ENCODE measurements at regions not wholly inside any gene's neighbourhood (a gene's known extent, or its start where the extent isn't known, plus 50 kb on each side); places are given as distances from the start of the nearest gene placed in this dataset.

DNA sequence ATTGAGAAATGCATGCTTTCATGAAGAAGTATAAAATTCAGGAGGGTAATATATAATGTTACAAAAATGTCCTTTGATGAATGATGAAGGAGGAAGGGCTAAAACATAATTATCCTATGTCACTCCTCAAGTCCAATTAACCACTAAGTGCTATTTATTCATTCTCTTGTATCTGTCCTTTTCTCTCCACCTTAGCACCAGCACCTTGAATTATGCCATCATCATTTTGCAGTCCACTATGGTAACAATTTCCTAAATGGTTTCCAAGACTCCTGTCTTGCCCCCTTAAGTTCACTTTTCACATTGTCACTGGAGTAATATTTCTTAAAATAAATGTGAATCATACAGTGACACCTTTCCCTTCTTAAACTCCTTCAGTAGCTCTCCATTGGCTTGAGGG lies 756.3 kb downstream of the STPG2 start:
- Histone ChIP-seq H4K5ac (ENCODE audit: low read depth, low read length) (no peak overlapping the region), H3K79me1 (ENCODE audit: low read depth in 1 of 2, low read length in 2 of 2) (no peaks in the 10 kb centered on the region), H3K36me3 (ENCODE audit: control insufficient read depth, insufficient read depth, low read length) (no peaks in the 10 kb centered on the region), H2BK120ac (ENCODE audit: low read depth, low read length) (no peak overlapping the region), H4K8ac (ENCODE audit: low read depth in 2 of 2, low read length in 2 of 2) (no peak overlapping the region), H2AK5ac (ENCODE audit: low read depth, low read length) (no peak overlapping the region), H2BK20ac (ENCODE audit: low read depth, low read length) (no peak overlapping the region), H4K20me1 (ENCODE audit: insufficient read depth, low read length) (no peaks in the 10 kb centered on the region), H2AFZ (replicated peaks; ENCODE audit: low read length, poor library complexity) (no peak overlapping the region), H2AK9ac (replicated peaks; ENCODE audit: low read depth, low read length, poor library complexity) (no peak overlapping the region), H3K4me1 (ENCODE audit: control insufficient read depth, insufficient read depth, low read length) (no peaks in the 10 kb centered on the region), H3K27me3 (ENCODE audit: control insufficient read depth, insufficient read depth, low read length) (no peaks in the 10 kb centered on the region), H3K9me3 (ENCODE audit: control insufficient read depth, insufficient read depth, low read length) (peaks cover 2% of the 10 kb centered on the region; the same call in 1 of the 2 replicates), H3K27ac (ENCODE audit: insufficient read depth, low read length) (no peak overlapping the region), H2BK5ac (ENCODE audit: low read depth, low read length, poor library complexity, severe bottlenecking) (no peak overlapping the region), H3K18ac (ENCODE audit: low read depth, low read length) (no peak overlapping the region), H2BK15ac (ENCODE audit: low read depth, low read length) (no peak overlapping the region), H4K91ac (ENCODE audit: insufficient read depth, low read depth, low read length) (no peak overlapping the region), H3K4ac (ENCODE audit: low read depth, low read length) (no peak overlapping the region), H3K56ac (ENCODE audit: extremely low read depth, insufficient read depth, low read length) (no peak overlapping the region), H3K9me1 (ENCODE audit: insufficient read depth, low read length) (no peaks in the 10 kb centered on the region), H3K4me3 (ENCODE audit: insufficient read depth, low read depth, low read length) (no peak overlapping the region), H3K9ac (ENCODE audit: low read depth, low read length) (no peak overlapping the region), H3K4me2 (ENCODE audit: low read depth, low read length) (no peak overlapping the region), H3K23ac (ENCODE audit: low read depth, low read length) (no peak overlapping the region), H3K14ac (replicated peaks; ENCODE audit: low read depth, low read length) (no peak overlapping the region)
- ChIA-PET CTCF (no interaction called here), POLR2A (ENCODE audit: unreplicated experiment) (no interaction called here)
- DNase-seq = no peak
- dilution Hi-C loops (cut with HindIII; ENCODE audit: low sequenced_read_pairs, unreplicated experiment) (no loop called here), in situ Hi-C loops (cut with MboI; ENCODE audit: low sequenced_read_pairs) (no loop called here), intact Hi-C loops (cut with micrococcal nuclease) (no loop called here)
- TF ChIP-seq MAFK (IDR thresholded peaks at IDR 0.05; ENCODE audit: low read depth, low read length) = no peak
- TF ChIP-seq CHD1 (IDR thresholded peaks at IDR 0.05; ENCODE audit: low read depth, low read length) = no peak
- TF ChIP-seq, protein P1, sequence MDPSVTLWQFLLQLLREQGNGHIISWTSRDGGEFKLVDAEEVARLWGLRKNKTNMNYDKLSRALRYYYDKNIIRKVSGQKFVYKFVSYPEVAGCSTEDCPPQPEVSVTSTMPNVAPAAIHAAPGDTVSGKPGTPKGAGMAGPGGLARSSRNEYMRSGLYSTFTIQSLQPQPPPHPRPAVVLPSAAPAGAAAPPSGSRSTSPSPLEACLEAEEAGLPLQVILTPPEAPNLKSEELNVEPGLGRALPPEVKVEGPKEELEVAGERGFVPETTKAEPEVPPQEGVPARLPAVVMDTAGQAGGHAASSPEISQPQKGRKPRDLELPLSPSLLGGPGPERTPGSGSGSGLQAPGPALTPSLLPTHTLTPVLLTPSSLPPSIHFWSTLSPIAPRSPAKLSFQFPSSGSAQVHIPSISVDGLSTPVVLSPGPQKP (IDR thresholded peaks at IDR 0.05; ENCODE audit: borderline replicate concordance, low read depth, low read length) = no peak
- no peak for TF ChIP-seq SMC3 (IDR thresholded peaks at IDR 0.05; ENCODE audit: low read depth, low read length)
- TF ChIP-seq NFE2L2 (IDR thresholded peaks at IDR 0.05; ENCODE audit: low read depth, low read length) = no peak
- no peak for TF ChIP-seq FOS (IDR thresholded peaks at IDR 0.05; ENCODE audit: low read depth, low read length)
- TF ChIP-seq RFX5 (IDR thresholded peaks at IDR 0.05; ENCODE audit: low read depth, low read length) = no peak
- TF ChIP-seq, protein P2, sequence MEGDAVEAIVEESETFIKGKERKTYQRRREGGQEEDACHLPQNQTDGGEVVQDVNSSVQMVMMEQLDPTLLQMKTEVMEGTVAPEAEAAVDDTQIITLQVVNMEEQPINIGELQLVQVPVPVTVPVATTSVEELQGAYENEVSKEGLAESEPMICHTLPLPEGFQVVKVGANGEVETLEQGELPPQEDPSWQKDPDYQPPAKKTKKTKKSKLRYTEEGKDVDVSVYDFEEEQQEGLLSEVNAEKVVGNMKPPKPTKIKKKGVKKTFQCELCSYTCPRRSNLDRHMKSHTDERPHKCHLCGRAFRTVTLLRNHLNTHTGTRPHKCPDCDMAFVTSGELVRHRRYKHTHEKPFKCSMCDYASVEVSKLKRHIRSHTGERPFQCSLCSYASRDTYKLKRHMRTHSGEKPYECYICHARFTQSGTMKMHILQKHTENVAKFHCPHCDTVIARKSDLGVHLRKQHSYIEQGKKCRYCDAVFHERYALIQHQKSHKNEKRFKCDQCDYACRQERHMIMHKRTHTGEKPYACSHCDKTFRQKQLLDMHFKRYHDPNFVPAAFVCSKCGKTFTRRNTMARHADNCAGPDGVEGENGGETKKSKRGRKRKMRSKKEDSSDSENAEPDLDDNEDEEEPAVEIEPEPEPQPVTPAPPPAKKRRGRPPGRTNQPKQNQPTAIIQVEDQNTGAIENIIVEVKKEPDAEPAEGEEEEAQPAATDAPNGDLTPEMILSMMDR (conservative IDR thresholded peaks at IDR 0.05; ENCODE audit: low read depth, low read length) = no peak
- TF ChIP-seq MAZ (IDR thresholded peaks at IDR 0.05; ENCODE audit: borderline replicate concordance, low read depth, low read length) = no peak
- no peak for TF ChIP-seq RCOR1 (IDR thresholded peaks at IDR 0.05; ENCODE audit: insufficient replicate concordance, low read length)
- no peak for TF ChIP-seq CEBPB (IDR thresholded peaks at IDR 0.05; ENCODE audit: low read depth, low read length)
- TF ChIP-seq, protein P3, sequence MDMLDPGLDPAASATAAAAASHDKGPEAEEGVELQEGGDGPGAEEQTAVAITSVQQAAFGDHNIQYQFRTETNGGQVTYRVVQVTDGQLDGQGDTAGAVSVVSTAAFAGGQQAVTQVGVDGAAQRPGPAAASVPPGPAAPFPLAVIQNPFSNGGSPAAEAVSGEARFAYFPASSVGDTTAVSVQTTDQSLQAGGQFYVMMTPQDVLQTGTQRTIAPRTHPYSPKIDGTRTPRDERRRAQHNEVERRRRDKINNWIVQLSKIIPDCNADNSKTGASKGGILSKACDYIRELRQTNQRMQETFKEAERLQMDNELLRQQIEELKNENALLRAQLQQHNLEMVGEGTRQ (IDR thresholded peaks at IDR 0.05; ENCODE audit: low read depth, low read length) = no peak
- TF ChIP-seq BHLHE40 (IDR thresholded peaks at IDR 0.05; ENCODE audit: low read depth, low read length) = no peak
- no peak for TF ChIP-seq RAD21 (IDR thresholded peaks at IDR 0.05; ENCODE audit: low read length)
- no peak for ATAC-seq (ENCODE audit: low read depth)
- no TSS peak for BruUV-seq (replicated peaks)
